Vagina (tissue), 2 donors: ENCODE measurements at regions not wholly inside any gene's neighbourhood (a gene's known extent, or its start where the extent isn't known, plus 50 kb on each side); places are given as distances from the start of the nearest gene placed in this dataset.

Experiments
- DNase-seq, 2 donors: peaks; one replicate each; pipeline ENCODE4 v3.0.0-alpha.2; 2017; ENCODE audit errors: extremely low spot score in 2 of 2
- H3K27ac ChIP-seq: fragments of 200-600 bp; sonication (generic); one replicate; pipeline ENCODE4 v1.5.1; 2019
- H3K27me3 ChIP-seq: fragments of 200-600 bp; sonication (generic); one replicate; pipeline ENCODE4 v1.5.1; 2019
- H3K36me3 ChIP-seq, 2 donors: fragments of 200-600 bp; sonication (generic); one replicate each; pipeline ENCODE4 v1.5.1; 2017 to 2019
- H3K4me1 ChIP-seq: fragments of 200-600 bp; sonication (generic); one replicate; pipeline ENCODE4 v1.5.1; 2019
- H3K4me3 ChIP-seq, 2 donors: fragments of 200-600 bp; sonication (generic); 1 replicate in 1 of 2; 2 replicates in 1 of 2; pipeline ENCODE4 v1.5.1; 2016 to 2019
- H3K9me3 ChIP-seq: fragments of 200-600 bp; sonication (generic); one replicate; pipeline ENCODE4 v1.5.1; 2019
- POLR2A ChIP-seq, 2 donors: fragments of 450-650 bp; IDR thresholded peaks; one replicate each; pipeline ENCODE4 v1.6.1; 2017; ENCODE audit warnings: antibody characterized with exemption in 2 of 2, mild to moderate bottlenecking in 2 of 2, moderate library complexity in 2 of 2
- POLR2AphosphoS5 ChIP-seq, 2 donors: sonication (generic); formaldehyde crosslinking; IDR thresholded peaks; one replicate each; pipeline ENCODE4 v1.9.0; 2017; ENCODE audit warnings: antibody characterized with exemption in 2 of 2, mild to moderate bottlenecking in 2 of 2, low read depth in 1 of 2; ENCODE audit not compliant: insufficient read depth in 1 of 2
- intact Hi-C: fragments of 100-400 bp; cut with DNase I; formaldehyde crosslinking; loops from one replicate; pipeline ENCODE4 v1.15.1; 2023
- TF ChIP-seq, protein P1 (sequence below), 3 experiments: fragments of 450-650 bp in 2 of 3; fragments of 200-600 bp in 1 of 3; sonication (generic) in 1 of 3; IDR thresholded peaks; one replicate each; pipeline ENCODE4 v1.5.1; 2017 to 2019; ENCODE audit warnings: antibody characterized with exemption in 3 of 3, mild to moderate bottlenecking in 2 of 3, moderate library complexity in 2 of 3

- intact Hi-C loops = no loop called here
Observed at GRCh38 chr14:27242874-27243273, 645.0 kb upstream of the NOVA1 start.

DNA sequence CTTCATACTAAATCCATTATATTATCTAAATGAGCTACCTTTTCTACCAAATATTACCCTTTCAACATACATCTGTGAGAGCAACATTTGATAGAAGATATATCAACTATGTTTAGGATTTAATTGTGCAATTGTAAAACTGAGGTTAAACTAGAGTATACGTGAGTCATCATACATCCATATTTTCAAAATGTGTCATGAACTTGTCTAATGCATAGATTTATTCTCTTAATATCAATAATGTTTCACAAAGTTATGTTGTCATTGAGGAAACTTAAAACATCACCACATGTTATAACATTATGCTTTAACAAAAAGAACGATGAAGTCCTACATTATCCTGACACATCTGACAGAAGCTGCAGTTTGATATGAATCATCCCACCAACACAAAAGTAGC is 645.5 kb upstream of the NOVA1 start:
- no peak for TF ChIP-seq POLR2A (IDR thresholded peaks at IDR 0.05)
- TF ChIP-seq, protein P1, sequence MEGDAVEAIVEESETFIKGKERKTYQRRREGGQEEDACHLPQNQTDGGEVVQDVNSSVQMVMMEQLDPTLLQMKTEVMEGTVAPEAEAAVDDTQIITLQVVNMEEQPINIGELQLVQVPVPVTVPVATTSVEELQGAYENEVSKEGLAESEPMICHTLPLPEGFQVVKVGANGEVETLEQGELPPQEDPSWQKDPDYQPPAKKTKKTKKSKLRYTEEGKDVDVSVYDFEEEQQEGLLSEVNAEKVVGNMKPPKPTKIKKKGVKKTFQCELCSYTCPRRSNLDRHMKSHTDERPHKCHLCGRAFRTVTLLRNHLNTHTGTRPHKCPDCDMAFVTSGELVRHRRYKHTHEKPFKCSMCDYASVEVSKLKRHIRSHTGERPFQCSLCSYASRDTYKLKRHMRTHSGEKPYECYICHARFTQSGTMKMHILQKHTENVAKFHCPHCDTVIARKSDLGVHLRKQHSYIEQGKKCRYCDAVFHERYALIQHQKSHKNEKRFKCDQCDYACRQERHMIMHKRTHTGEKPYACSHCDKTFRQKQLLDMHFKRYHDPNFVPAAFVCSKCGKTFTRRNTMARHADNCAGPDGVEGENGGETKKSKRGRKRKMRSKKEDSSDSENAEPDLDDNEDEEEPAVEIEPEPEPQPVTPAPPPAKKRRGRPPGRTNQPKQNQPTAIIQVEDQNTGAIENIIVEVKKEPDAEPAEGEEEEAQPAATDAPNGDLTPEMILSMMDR (IDR thresholded peaks at IDR 0.05) = no peak
- TF ChIP-seq POLR2AphosphoS5 (IDR thresholded peaks at IDR 0.05; ENCODE audit: insufficient read depth in 1 of 2, low read depth in 1 of 2) = no peak
- no peaks in the 10 kb centered on the region for H3K36me3 ChIP-seq
- no peak for DNase-seq
- no peaks in the 10 kb centered on the region for H3K4me1 ChIP-seq
- no peak overlapping the region for H3K4me3 ChIP-seq
- intact Hi-C loops = no loop called here
- no peaks in the 10 kb centered on the region for H3K27me3 ChIP-seq
- H3K9me3 ChIP-seq = no peaks in the 10 kb centered on the region
- no peak overlapping the region for H3K27ac ChIP-seq

More at GRCh38 chr14:27242874-27243273, 645.0 kb upstream of the NOVA1 start:
- H3K27ac ChIP-seq = no peak overlapping the region
- no peak overlapping the region for H3K4me3 ChIP-seq
- H3K4me1 ChIP-seq = no peaks in the 10 kb centered on the region
- TF ChIP-seq POLR2A (IDR thresholded peaks at IDR 0.05) = no peak
- TF ChIP-seq POLR2AphosphoS5 (IDR thresholded peaks at IDR 0.05; ENCODE audit: insufficient read depth in 1 of 2, low read depth in 1 of 2) = no peak
- TF ChIP-seq, protein P1 (IDR thresholded peaks at IDR 0.05) = no peak
- H3K27me3 ChIP-seq = no peaks in the 10 kb centered on the region
- H3K36me3 ChIP-seq = no peaks in the 10 kb centered on the region
- no peak for DNase-seq
- no peaks in the 10 kb centered on the region for H3K9me3 ChIP-seq

GRCh38 chr14:27245947-27246346 is 648.1 kb upstream of the NOVA1 start:
- TF ChIP-seq POLR2AphosphoS5 (IDR thresholded peaks at IDR 0.05; ENCODE audit: insufficient read depth in 1 of 2, low read depth in 1 of 2) (no peak), POLR2A (IDR thresholded peaks at IDR 0.05) (no peak)
- TF ChIP-seq, protein P1 (IDR thresholded peaks at IDR 0.05) = no peak
- H3K36me3 ChIP-seq = no peaks in the 10 kb centered on the region
- intact Hi-C loops = no loop called here
- no peaks in the 10 kb centered on the region for H3K27me3 ChIP-seq
- H3K9me3 ChIP-seq = no peaks in the 10 kb centered on the region
- no peaks in the 10 kb centered on the region for H3K4me1 ChIP-seq
- H3K4me3 ChIP-seq = no peak overlapping the region
- no peak overlapping the region for H3K27ac ChIP-seq
- no peak for DNase-seq

DNA sequence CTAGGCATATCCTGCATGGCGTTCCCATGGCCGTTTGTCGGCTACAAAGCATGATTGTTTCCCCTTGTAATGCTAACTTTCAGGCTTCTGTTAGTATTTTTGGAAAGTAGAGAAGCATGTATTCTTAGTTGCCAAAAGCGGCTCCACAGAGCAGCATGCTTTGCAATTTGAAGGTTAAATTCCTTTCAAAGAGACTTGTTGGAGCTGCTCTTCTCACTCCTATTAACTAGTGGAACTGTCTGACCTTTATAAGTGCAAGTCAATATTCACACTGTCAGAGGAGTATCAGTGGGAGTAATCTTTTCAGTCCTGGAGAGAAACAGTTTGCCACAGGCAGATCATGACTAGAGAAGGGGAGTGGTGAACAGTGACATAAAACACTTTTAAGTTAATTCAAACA is 656.1 kb upstream of the NOVA1 start:
- DNase-seq = no peak
- H3K4me3 ChIP-seq = no peak overlapping the region
- no peaks in the 10 kb centered on the region for H3K27me3 ChIP-seq
- H3K9me3 ChIP-seq = no peaks in the 10 kb centered on the region
- H3K4me1 ChIP-seq = no peaks in the 10 kb centered on the region
- TF ChIP-seq, protein P1 (IDR thresholded peaks at IDR 0.05) = no peak
- no peak for TF ChIP-seq POLR2A (IDR thresholded peaks at IDR 0.05)
- TF ChIP-seq POLR2AphosphoS5 (IDR thresholded peaks at IDR 0.05; ENCODE audit: insufficient read depth in 1 of 2, low read depth in 1 of 2) = no peak
- intact Hi-C loops = no loop called here
- no peak overlapping the region for H3K27ac ChIP-seq
- H3K36me3 ChIP-seq = no peaks in the 10 kb centered on the region

DNA sequence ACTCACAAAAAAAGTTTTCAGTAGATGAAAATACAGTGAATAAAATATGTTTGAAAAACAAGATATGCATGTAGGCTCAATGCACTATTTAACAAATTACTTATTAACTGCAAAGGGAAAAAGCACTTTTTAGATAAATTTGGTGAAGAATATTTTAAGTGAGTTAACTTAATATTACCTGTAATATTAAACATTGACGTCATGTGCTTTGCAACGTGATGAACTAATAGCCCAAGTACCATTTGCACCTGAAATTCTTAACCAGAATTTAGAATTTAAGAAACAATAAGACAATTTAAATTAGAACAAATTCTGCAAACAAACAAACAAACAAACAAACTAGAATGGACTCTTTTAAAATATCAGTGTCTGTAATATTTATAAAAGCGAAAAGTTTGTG is 659.0 kb upstream of the NOVA1 start:
- Histone ChIP-seq H3K36me3 (no peaks in the 10 kb centered on the region), H3K27ac (no peak overlapping the region)
- intact Hi-C loops = no loop called here

More for the DNA sequence above, 659.0 kb upstream of the NOVA1 start:
- DNase-seq = no peak
- H3K4me1 ChIP-seq = no peaks in the 10 kb centered on the region
- H3K4me3 ChIP-seq = no peak overlapping the region
- no peaks in the 10 kb centered on the region for H3K9me3 ChIP-seq
- no peaks in the 10 kb centered on the region for H3K27me3 ChIP-seq
- TF ChIP-seq POLR2AphosphoS5 (IDR thresholded peaks at IDR 0.05; ENCODE audit: insufficient read depth in 1 of 2, low read depth in 1 of 2) = no peak
- TF ChIP-seq, protein P1 (IDR thresholded peaks at IDR 0.05) = no peak
- TF ChIP-seq POLR2A (IDR thresholded peaks at IDR 0.05) = no peak
